ENCODE measurements at regions not wholly inside any gene's neighbourhood (a gene's known extent, or its start where the extent isn't known, plus 50 kb on each side); places are given as distances from the start of the nearest gene placed in this dataset.

- TF ChIP-seq POLR2A (IDR thresholded peaks at IDR 0.05; ENCODE audit: low read depth, low read length) (no peak), CEBPB (IDR thresholded peaks at IDR 0.05; ENCODE audit: low read depth, low read length) (no peak), SMC3 (IDR thresholded peaks at IDR 0.05; ENCODE audit: low read depth, low read length) (no peak), RAD21 (IDR thresholded peaks at IDR 0.05; ENCODE audit: low read length) (no peak), MAFK (IDR thresholded peaks at IDR 0.05; ENCODE audit: low read depth, low read length) (no peak), BHLHE40 (IDR thresholded peaks at IDR 0.05; ENCODE audit: low read depth, low read length) (no peak), MXI1 (IDR thresholded peaks at IDR 0.05; ENCODE audit: borderline replicate concordance, low read depth, low read length) (no peak), MAZ (IDR thresholded peaks at IDR 0.05; ENCODE audit: borderline replicate concordance, low read depth, low read length) (no peak), FOS (IDR thresholded peaks at IDR 0.05; ENCODE audit: low read depth, low read length) (no peak), RFX5 (IDR thresholded peaks at IDR 0.05; ENCODE audit: low read depth, low read length) (no peak), USF2 (IDR thresholded peaks at IDR 0.05; ENCODE audit: low read depth, low read length) (no peak)
- TF ChIP-seq, protein P1, sequence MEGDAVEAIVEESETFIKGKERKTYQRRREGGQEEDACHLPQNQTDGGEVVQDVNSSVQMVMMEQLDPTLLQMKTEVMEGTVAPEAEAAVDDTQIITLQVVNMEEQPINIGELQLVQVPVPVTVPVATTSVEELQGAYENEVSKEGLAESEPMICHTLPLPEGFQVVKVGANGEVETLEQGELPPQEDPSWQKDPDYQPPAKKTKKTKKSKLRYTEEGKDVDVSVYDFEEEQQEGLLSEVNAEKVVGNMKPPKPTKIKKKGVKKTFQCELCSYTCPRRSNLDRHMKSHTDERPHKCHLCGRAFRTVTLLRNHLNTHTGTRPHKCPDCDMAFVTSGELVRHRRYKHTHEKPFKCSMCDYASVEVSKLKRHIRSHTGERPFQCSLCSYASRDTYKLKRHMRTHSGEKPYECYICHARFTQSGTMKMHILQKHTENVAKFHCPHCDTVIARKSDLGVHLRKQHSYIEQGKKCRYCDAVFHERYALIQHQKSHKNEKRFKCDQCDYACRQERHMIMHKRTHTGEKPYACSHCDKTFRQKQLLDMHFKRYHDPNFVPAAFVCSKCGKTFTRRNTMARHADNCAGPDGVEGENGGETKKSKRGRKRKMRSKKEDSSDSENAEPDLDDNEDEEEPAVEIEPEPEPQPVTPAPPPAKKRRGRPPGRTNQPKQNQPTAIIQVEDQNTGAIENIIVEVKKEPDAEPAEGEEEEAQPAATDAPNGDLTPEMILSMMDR (conservative IDR thresholded peaks at IDR 0.05; ENCODE audit: low read depth, low read length) = no peak
- TF ChIP-seq, protein P2, sequence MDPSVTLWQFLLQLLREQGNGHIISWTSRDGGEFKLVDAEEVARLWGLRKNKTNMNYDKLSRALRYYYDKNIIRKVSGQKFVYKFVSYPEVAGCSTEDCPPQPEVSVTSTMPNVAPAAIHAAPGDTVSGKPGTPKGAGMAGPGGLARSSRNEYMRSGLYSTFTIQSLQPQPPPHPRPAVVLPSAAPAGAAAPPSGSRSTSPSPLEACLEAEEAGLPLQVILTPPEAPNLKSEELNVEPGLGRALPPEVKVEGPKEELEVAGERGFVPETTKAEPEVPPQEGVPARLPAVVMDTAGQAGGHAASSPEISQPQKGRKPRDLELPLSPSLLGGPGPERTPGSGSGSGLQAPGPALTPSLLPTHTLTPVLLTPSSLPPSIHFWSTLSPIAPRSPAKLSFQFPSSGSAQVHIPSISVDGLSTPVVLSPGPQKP (IDR thresholded peaks at IDR 0.05; ENCODE audit: borderline replicate concordance, low read depth, low read length) = no peak
These were observed 71.3 kb upstream of the CORO2B start for GRCh38 chr15:68507447-68507846.

Data from IMR-90 (cell line).